IMR-90 (cell line): ENCODE measurements at regions not wholly inside any gene's neighbourhood (a gene's known extent, or its start where the extent isn't known, plus 50 kb on each side); places are given as distances from the start of the nearest gene placed in this dataset.

ENCODE experiments used
- ATAC-seq: fragments of 200-7000 bp; cut with Tn5 transposase; 2 replicates; pipeline ENCODE4 v1.9.1; 2020; ENCODE audit warnings: low read depth, mild to moderate bottlenecking, moderate library complexity
- BruUV-seq: library from RNA; stranded (reverse); fragments of 400-500 nt; replicated peaks from 2 replicates; lab custom pipeline; 2021; lab: Mats Ljungman, UMichigan
- CTCF ChIA-PET: fragments of 300-600 bp; formaldehyde crosslinking; extraction: SDS; loops from one replicate; lab custom pipeline; 2021; ENCODE audit warnings: antibody characterized with exemption; lab: Yijun Ruan, JAX
- POLR2A ChIA-PET: fragments of 300-600 bp; sonication (Branson Sonifier 250); formaldehyde crosslinking; loops from one replicate; lab custom pipeline; 2022; ENCODE audit warnings: antibody characterized with exemption; ENCODE audit not compliant: unreplicated experiment; lab: Charles Lee
- DNase-seq: peaks from one replicate; pipeline ENCODE4 v3.0.0; 2013
- H2AFZ ChIP-seq: replicated peaks from 2 replicates; pipeline ENCODE3; 2013; ENCODE audit warnings: low read length, mild to moderate bottlenecking; ENCODE audit not compliant: poor library complexity
- H2AK5ac ChIP-seq: 2 replicates; pipeline ENCODE4 v1.6.1; 2013; ENCODE audit warnings: low read depth, low read length, inconsistent platforms
- H2AK9ac ChIP-seq: replicated peaks from 2 replicates; pipeline ENCODE3; 2013; ENCODE audit warnings: mild to moderate bottlenecking, low read depth, low read length, moderate library complexity; ENCODE audit not compliant: poor library complexity
- H2BK120ac ChIP-seq: 2 replicates; pipeline ENCODE4 v1.6.1; 2013; ENCODE audit warnings: low read depth, low read length, inconsistent platforms
- H2BK15ac ChIP-seq: 3 replicates; pipeline ENCODE4 v1.6.1; 2013; ENCODE audit warnings: low read depth, low read length, inconsistent platforms
- H2BK20ac ChIP-seq: 2 replicates; pipeline ENCODE4 v1.6.1; 2013; ENCODE audit warnings: low read depth, mild to moderate bottlenecking, inconsistent platforms, low read length, moderate library complexity
- H2BK5ac ChIP-seq: 2 replicates; pipeline ENCODE4 v1.6.1; 2013; ENCODE audit warnings: mild to moderate bottlenecking, low read depth, low read length, inconsistent platforms; ENCODE audit not compliant: poor library complexity, severe bottlenecking
- H3K14ac ChIP-seq: replicated peaks from 2 replicates; pipeline ENCODE4 v1.6.1; 2013; ENCODE audit warnings: low read depth, low read length, inconsistent platforms
- H3K18ac ChIP-seq: 2 replicates; pipeline ENCODE4 v1.6.1; 2013; ENCODE audit warnings: low read depth, low read length, control low read depth
- H3K23ac ChIP-seq: 2 replicates; pipeline ENCODE4 v1.6.1; 2013; ENCODE audit warnings: low read depth, low read length, inconsistent platforms
- H3K27ac ChIP-seq: 2 replicates; pipeline ENCODE4 v1.5.1; 2013; ENCODE audit warnings: mild to moderate bottlenecking, control low read depth, low read length; ENCODE audit not compliant: insufficient read depth
- H3K27me3 ChIP-seq: 2 replicates; pipeline ENCODE4 v1.6.1; 2013; ENCODE audit warnings: low read length; ENCODE audit not compliant: control insufficient read depth, insufficient read depth
- H3K36me3 ChIP-seq: 2 replicates; pipeline ENCODE4 v1.6.1; 2013; ENCODE audit warnings: low read length, mixed read lengths; ENCODE audit not compliant: control insufficient read depth, insufficient read depth
- H3K4ac ChIP-seq: 2 replicates; pipeline ENCODE4 v1.6.1; 2013; ENCODE audit warnings: low read depth, low read length, inconsistent platforms
- H3K4me1 ChIP-seq: 2 replicates; pipeline ENCODE4 v1.6.1; 2013; ENCODE audit warnings: low read length, mixed read lengths; ENCODE audit not compliant: control insufficient read depth, insufficient read depth
- H3K4me2 ChIP-seq: 2 replicates; pipeline ENCODE4 v1.6.1; 2013; ENCODE audit warnings: low read depth, mild to moderate bottlenecking, control low read depth, low read length, moderate library complexity
- H3K4me3 ChIP-seq: 2 replicates; pipeline ENCODE4 v1.5.1; 2013; ENCODE audit warnings: low read depth, mild to moderate bottlenecking, control low read depth, low read length, moderate library complexity; ENCODE audit not compliant: insufficient read depth
- H3K56ac ChIP-seq: 2 replicates; pipeline ENCODE4 v1.6.1; 2013; ENCODE audit warnings: low read length, inconsistent platforms; ENCODE audit not compliant: insufficient read depth; ENCODE audit errors: extremely low read depth
- H3K79me1 ChIP-seq, 2 experiments: 2 replicates each; pipeline ENCODE4 v1.6.1; 2013; ENCODE audit warnings: low read length in 2 of 2, inconsistent platforms in 1 of 2, low read depth in 1 of 2
- H3K9ac ChIP-seq: 2 replicates; pipeline ENCODE4 v1.6.1; 2013; ENCODE audit warnings: low read depth, low read length, control low read depth
- H3K9me1 ChIP-seq: 2 replicates; pipeline ENCODE4 v1.6.1; 2013; ENCODE audit warnings: low read length, inconsistent platforms; ENCODE audit not compliant: insufficient read depth
- H3K9me3 ChIP-seq: 2 replicates; pipeline ENCODE4 v1.6.1; 2013; ENCODE audit warnings: low read length; ENCODE audit not compliant: control insufficient read depth, insufficient read depth
- H4K20me1 ChIP-seq: 2 replicates; pipeline ENCODE4 v1.6.1; 2013; ENCODE audit warnings: low read length, inconsistent platforms; ENCODE audit not compliant: insufficient read depth
- H4K5ac ChIP-seq: 2 replicates; pipeline ENCODE4 v1.6.1; 2013; ENCODE audit warnings: mild to moderate bottlenecking, low read depth, low read length, control low read depth
- H4K8ac ChIP-seq, 2 experiments: 2 replicates each; pipeline ENCODE4 v1.6.1; 2013; ENCODE audit warnings: low read depth in 2 of 2, low read length in 2 of 2, control low read depth in 1 of 2, inconsistent platforms in 1 of 2
- H4K91ac ChIP-seq: 2 replicates; pipeline ENCODE4 v1.6.1; 2013; ENCODE audit warnings: low read depth, low read length, inconsistent platforms; ENCODE audit not compliant: insufficient read depth
- BHLHE40 ChIP-seq: fragments of 150-350 bp; IDR thresholded peaks from 2 replicates; pipeline ENCODE4 v1.6.1; 2016; ENCODE audit warnings: mild to moderate bottlenecking, low read depth, low read length
- FOS ChIP-seq: fragments of 150-350 bp; IDR thresholded peaks from 2 replicates; pipeline ENCODE4 v1.6.1; 2016; ENCODE audit warnings: low read depth, low read length
- MAFK ChIP-seq: IDR thresholded peaks from 2 replicates; pipeline ENCODE4 v1.6.1; 2012; ENCODE audit warnings: low read depth, low read length, improper control_type of control experiment
- MXI1 ChIP-seq: IDR thresholded peaks from 2 replicates; pipeline ENCODE4 v1.6.1; 2012; ENCODE audit warnings: low read depth, mild to moderate bottlenecking, low read length, moderate library complexity, borderline replicate concordance
- RCOR1 ChIP-seq: IDR thresholded peaks from 2 replicates; pipeline ENCODE4 v1.6.1; 2012; ENCODE audit warnings: mild to moderate bottlenecking, low read length, improper control_type of control experiment; ENCODE audit not compliant: insufficient replicate concordance
- RFX5 ChIP-seq: IDR thresholded peaks from 2 replicates; pipeline ENCODE4 v1.8.0; 2012; ENCODE audit warnings: low read depth, mild to moderate bottlenecking, low read length, moderate library complexity
- SMC3 ChIP-seq: fragments of 150-350 bp; IDR thresholded peaks from 2 replicates; pipeline ENCODE4 v1.6.1; 2016; ENCODE audit warnings: low read depth, mild to moderate bottlenecking, antibody characterized with exemption, low read length, moderate library complexity
- WGBS, 2 experiments: methylation state at CpG; one replicate each; pipeline versions ENCODE4 v1.1.5 to v1.1.7; 2013; ENCODE audit warnings: missing lambda C conversion rate in 2 of 2; ENCODE audit not compliant: insufficient read length in 1 of 2; ENCODE audit errors: extremely low coverage in 2 of 2; 5-methylcytosine and 5-hydroxymethylcytosine counted together
- dilution Hi-C: fragments of 300-500 bp; cut with HindIII; formaldehyde crosslinking; loops from one replicate; pipeline ENCODE4 v1.14.3; 2018; ENCODE audit warnings: low sequenced_read_pairs; ENCODE audit not compliant: unreplicated experiment
- in situ Hi-C: fragments of 300-500 bp; cut with MboI; formaldehyde crosslinking; loops from 3 replicates; pipeline ENCODE4 v1.14.3; 2019; ENCODE audit warnings: low sequenced_read_pairs, inconsistent platforms, mixed read lengths
- intact Hi-C: fragments of 100-400 bp; cut with micrococcal nuclease; formaldehyde crosslinking; loops from 2 replicates; pipeline ENCODE4 v1.10.0; 2022
- TF ChIP-seq, protein P1 (sequence below): fragments of 150-350 bp; IDR thresholded peaks from 2 replicates; pipeline ENCODE4 v1.6.1; 2017; ENCODE audit warnings: mild to moderate bottlenecking, antibody characterized with exemption, low read length, low read depth
- TF ChIP-seq, protein P2 (sequence below): fragments of 150-350 bp; IDR thresholded peaks from 2 replicates; pipeline ENCODE4 v1.6.1; 2016; ENCODE audit warnings: low read depth, mild to moderate bottlenecking, low read length, moderate library complexity, borderline replicate concordance

DNA sequence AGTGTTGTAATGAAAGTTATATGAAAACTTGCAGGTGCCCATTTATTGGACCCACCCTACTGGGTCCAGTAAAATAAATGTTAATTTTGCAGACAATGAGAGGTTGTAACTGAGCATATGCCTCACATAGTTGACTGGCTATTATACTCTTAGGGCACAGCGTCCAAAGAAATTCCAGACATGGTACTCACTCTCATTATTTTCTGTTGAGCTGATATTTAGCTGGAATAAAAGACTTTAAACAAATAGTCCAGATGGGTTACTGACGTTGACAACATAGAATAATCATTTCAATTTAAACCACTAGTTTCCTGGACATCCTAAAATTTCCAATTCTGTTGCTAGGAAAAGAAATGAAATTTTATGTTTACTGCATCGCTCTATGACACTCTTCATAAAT, 174.5 kb downstream of the ZNF365 start:
- no peak overlapping the region for H2BK120ac ChIP-seq
- DNase-seq (no peak), ATAC-seq (no peak)
- peaks cover 9% of the 10 kb centered on the region; the same call in 1 of the 2 replicates for H3K27me3 ChIP-seq
- ChIA-PET CTCF (no interaction called here), POLR2A (no interaction called here)
- WGBS, 2 experiments: no CpG with 5 or more reads among the region's 3 CpGs
- H2BK5ac ChIP-seq: no peak overlapping the region
- H3K56ac ChIP-seq: no peak overlapping the region
- TF ChIP-seq SMC3: no peak
- no peak for TF ChIP-seq RFX5
- TF ChIP-seq RCOR1: no peak
- TF ChIP-seq, protein P1, sequence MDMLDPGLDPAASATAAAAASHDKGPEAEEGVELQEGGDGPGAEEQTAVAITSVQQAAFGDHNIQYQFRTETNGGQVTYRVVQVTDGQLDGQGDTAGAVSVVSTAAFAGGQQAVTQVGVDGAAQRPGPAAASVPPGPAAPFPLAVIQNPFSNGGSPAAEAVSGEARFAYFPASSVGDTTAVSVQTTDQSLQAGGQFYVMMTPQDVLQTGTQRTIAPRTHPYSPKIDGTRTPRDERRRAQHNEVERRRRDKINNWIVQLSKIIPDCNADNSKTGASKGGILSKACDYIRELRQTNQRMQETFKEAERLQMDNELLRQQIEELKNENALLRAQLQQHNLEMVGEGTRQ: no peak
- TF ChIP-seq MAFK: no peak
- no peak for TF ChIP-seq BHLHE40
- TF ChIP-seq, protein P2, sequence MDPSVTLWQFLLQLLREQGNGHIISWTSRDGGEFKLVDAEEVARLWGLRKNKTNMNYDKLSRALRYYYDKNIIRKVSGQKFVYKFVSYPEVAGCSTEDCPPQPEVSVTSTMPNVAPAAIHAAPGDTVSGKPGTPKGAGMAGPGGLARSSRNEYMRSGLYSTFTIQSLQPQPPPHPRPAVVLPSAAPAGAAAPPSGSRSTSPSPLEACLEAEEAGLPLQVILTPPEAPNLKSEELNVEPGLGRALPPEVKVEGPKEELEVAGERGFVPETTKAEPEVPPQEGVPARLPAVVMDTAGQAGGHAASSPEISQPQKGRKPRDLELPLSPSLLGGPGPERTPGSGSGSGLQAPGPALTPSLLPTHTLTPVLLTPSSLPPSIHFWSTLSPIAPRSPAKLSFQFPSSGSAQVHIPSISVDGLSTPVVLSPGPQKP: no peak
- no peak for TF ChIP-seq MXI1
- TF ChIP-seq FOS: no peak
- no peak overlapping the region for H2AK5ac ChIP-seq
- H4K91ac ChIP-seq: no peak overlapping the region
- H3K9ac ChIP-seq: no peak overlapping the region
- no TSS peak for BruUV-seq
- no peak overlapping the region for H2BK20ac ChIP-seq
- no peak overlapping the region for H3K27ac ChIP-seq
- in situ Hi-C loops: no loop called here
- no peak overlapping the region for H2BK15ac ChIP-seq
- no peaks in the 10 kb centered on the region for H3K9me3 ChIP-seq
- intact Hi-C loops: no loop called here
- H4K20me1 ChIP-seq: no peaks in the 10 kb centered on the region
- H3K23ac ChIP-seq: no peak overlapping the region
- H3K4me3 ChIP-seq: no peak overlapping the region
- H3K79me1 ChIP-seq: no peaks in the 10 kb centered on the region
- no peak overlapping the region for H3K4me2 ChIP-seq
- dilution Hi-C loops: no loop called here
- H3K9me1 ChIP-seq: no peaks in the 10 kb centered on the region
- no peak overlapping the region for H3K18ac ChIP-seq
- H3K4me1 ChIP-seq: peaks cover 2% of the 10 kb centered on the region; the same call in 1 of the 2 replicates
- H3K36me3 ChIP-seq: no peaks in the 10 kb centered on the region
- no peak overlapping the region for H3K4ac ChIP-seq
- H4K5ac ChIP-seq: no peak overlapping the region
- H2AFZ ChIP-seq: no peak overlapping the region
- H4K8ac ChIP-seq: no peak overlapping the region
- no peak overlapping the region for H3K14ac ChIP-seq
- no peak overlapping the region for H2AK9ac ChIP-seq
